Retinal pigment epithelial cell (primary cell): ENCODE measurements at regions not wholly inside any gene's neighbourhood (a gene's known extent, or its start where the extent isn't known, plus 50 kb on each side); places are given as distances from the start of the nearest gene placed in this dataset.

Experiments
- DNase-seq: peaks from one replicate; pipeline ENCODE4 v3.0.0-alpha.2; 2010; ENCODE audit warnings: low read depth
- H3K4me3 ChIP-seq: 2 replicates; pipeline ENCODE4 v1.5.1; 2011; ENCODE audit warnings: mild to moderate bottlenecking, low read length, control low read depth, moderate library complexity
- TF ChIP-seq, protein P1 (sequence below): conservative IDR thresholded peaks from 2 replicates; pipeline ENCODE4 v1.5.1; 2011; ENCODE audit warnings: low read depth, low read length, control low read depth, inconsistent platforms

DNA sequence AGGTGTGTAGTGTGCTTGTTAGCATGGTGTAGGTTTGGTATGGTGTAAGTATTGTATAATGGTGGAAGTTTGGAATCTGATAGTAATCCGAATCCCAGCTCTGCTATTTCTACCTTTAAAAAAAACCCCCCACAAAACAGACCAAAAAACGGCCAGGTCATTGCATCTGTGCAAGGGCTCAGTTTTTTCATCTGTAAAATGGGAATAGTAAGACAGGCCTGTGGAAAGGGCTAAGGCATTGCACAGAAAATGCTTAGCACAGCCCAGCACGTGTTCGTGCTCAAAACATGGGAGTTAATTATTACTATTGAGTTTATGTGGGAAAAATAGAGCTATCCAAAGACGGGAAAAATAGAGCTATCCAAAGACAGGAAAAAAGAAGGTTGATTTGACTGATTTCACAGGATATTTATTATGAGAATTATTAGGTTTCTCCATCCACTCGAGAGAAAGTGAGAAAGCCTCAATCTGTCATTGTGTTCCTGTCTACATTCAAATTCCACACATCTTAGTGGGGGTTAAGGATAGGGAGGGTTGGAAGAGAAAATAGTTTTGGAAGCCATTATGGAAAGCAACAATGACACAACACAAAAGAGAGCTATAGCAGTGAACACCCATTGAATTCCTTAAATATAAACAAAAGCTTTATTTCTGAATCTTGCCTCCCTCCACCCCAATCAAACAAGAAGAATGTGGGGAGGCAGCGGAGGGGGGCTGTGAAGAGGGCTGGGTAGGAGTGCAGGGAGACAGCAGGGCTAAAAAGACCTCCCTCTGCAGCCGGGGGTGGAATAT, 126.8 kb upstream of the MAX start:
- no peak for DNase-seq
- peak overlapping the region; percentile 0 for H3K4me3 ChIP-seq
- TF ChIP-seq, protein P1, sequence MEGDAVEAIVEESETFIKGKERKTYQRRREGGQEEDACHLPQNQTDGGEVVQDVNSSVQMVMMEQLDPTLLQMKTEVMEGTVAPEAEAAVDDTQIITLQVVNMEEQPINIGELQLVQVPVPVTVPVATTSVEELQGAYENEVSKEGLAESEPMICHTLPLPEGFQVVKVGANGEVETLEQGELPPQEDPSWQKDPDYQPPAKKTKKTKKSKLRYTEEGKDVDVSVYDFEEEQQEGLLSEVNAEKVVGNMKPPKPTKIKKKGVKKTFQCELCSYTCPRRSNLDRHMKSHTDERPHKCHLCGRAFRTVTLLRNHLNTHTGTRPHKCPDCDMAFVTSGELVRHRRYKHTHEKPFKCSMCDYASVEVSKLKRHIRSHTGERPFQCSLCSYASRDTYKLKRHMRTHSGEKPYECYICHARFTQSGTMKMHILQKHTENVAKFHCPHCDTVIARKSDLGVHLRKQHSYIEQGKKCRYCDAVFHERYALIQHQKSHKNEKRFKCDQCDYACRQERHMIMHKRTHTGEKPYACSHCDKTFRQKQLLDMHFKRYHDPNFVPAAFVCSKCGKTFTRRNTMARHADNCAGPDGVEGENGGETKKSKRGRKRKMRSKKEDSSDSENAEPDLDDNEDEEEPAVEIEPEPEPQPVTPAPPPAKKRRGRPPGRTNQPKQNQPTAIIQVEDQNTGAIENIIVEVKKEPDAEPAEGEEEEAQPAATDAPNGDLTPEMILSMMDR, result no peak

DNA sequence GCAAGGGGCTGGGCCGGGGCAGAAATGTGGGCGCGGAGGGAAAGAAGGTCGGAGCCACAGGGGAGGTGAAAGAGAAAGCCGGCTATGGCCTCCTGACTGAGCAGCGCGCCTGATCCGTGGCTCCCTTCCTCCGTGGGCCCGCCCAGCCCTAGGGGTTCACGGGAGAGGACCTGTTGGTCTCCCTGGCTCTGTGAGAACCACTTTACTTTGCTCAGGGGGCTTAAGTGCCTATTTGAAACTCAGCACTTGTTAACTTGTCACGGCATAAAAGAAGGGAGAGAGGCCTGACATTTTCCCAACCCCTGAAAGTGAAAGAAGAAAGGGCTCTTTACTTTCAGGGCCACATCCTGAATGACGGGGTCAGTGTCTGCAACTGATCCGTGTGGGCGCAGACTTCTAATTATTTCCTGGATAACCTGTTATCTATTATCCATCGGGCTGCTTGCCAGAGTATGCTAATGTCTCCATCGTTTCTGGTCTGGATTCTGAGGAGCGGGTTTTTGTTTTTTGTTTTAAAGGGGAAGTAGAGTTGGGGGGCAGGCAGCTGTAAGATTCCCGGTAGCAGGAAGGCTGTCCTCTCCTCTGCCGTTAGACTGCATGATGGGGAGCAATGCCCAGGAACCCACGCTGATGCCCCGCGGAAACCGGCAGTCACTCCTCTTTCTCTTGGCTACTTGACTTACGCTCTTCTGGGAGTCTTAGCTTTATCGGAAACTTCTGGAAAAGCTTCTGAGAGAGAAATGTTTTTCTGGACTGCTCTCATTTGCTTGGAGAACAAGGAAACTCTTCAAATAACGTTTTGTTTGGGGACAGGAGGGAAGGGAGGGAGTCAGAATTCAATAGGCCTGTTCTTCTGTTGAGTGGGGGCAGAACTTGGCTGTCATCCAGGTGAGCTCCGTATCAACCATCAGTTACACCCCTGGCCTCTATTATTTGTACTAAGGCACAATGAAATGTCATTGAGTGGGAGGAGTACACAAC, 127.7 kb upstream of the MAX start:
- TF ChIP-seq, protein P1, result no peak
- DNase-seq, result no peak
- peak overlapping the region; percentile 0 for H3K4me3 ChIP-seq

DNA sequence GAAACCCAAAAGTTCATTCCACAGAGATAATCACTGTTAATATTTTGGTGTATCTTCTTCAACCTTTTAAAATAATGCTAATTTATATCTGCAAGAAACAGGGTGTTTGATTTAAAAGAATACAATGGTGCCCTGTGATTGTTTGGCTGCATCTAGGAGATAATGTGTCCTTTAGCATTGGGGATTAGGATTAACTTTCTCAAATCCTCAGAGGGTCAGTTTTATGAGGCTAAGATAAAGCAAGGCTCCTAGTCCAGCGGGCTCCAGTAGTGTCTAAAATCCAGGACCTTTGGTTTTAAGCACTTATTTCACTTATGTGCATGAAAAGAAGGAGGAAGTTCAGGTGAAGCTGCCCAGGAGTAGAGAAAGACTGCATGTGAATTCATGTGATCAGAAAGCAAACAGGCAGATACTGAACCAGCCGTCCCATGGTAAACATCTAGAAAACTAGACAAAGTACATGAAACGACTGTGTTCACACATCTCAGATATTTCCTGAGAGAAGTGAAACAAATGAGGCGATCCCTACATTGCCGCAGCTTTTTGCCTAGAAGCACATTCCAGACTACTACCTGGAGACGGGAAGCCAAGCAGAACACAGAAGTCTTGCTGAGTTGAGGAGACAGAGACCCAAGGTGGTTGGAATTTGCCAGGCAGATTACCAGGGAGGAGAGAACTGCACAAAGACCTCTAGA, 129.1 kb upstream of the MAX start:
- TF ChIP-seq, protein P1, result no peak
- H3K4me3 ChIP-seq, result no peak overlapping the region
- no peak for DNase-seq

DNA sequence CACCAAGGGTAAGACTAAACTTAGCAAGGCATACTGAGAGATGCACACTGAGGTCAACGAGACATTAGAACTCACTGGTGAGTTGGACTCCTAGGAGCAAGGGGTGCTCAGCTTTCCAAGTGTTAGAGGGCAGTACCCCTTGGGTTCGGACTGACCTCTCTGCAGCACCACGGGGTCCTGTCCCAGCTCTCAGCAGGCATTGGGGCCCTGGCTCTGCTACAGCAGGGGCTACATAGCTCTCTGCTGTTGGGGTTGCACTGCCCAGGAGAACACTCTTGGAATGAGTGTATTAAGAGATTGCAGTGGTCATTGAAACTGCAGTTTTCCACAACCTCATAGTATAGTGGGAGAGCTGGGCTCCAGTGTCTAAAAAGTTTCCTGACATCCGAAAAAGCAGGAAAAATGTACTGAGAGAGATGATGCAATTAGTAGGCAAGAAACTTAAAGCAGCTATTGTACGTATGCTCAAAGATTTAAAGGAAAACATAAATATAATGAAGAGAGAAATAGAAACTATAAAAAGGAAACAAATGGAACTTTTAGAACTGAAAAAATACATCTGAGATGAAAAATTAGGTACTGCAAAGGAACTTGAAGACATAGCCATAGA, 132.5 kb upstream of the MAX start:
- no peak for DNase-seq
- H3K4me3 ChIP-seq, result no peak overlapping the region
- TF ChIP-seq, protein P1, result no peak

DNA sequence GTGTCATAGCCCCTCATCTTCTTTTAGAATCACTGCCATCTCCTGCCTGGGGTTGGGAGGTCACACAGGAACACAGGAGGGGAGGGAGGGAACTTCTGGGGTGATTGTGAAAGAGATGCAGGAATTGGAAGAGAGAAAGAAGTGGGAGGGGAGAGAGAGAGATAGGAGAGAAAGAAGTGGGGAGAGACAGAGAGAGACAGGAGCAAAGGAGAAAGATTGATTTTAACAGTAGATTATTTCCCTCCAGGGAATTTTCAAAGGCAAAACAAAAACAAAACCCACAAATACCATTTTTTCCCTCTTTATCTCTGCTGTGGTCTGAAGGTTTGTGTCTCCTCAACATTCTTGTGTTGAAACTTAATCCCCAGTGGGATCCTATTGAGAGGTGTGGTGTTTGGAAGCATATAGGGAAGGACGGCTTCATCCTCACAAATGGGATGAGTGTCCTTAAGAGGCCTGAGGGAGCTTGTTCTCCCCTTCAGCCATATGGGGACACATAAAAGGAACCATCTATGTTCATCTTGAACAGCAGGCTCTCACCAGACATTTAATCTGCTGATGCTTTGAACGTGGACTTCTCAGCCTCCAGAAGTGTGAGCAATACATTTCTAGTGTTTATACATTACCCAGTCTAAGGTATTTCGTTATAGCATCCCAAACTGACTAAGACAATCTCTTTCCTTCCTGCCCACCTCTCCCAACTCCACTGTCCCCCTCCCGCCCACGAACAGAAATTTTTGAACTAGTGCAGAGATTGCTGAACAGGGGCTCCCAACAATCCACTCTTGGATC, 134.9 kb upstream of the MAX start:
- no peak for DNase-seq
- TF ChIP-seq, protein P1, result no peak

DNA sequence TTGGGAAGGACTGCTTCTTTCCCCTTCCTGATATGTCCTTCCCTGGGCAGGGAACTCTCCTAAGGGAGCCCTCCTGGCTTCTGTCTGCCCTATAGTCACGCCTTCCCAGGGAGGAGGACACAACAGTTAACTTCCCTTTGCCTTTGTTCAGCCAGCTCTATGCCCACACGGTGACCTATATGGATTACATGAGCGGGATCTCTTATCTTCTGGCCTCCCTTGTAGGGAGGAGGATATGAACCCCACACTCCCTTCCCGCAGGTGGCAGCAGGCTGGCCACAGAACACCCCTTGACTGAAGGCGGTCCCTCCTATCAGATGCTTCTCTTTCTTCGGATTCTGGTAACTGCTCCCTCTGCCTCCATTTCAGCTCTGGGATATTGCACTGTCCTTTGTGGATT, 135.6 kb upstream of the MAX start:
- no peak overlapping the region for H3K4me3 ChIP-seq
- TF ChIP-seq, protein P1, result no peak
- DNase-seq, result no peak

More for the DNA sequence above, 134.9 kb upstream of the MAX start:
- no peak overlapping the region for H3K4me3 ChIP-seq
